ENCODE measurements at regions not wholly inside any gene's neighbourhood (a gene's known extent, or its start where the extent isn't known, plus 50 kb on each side); places are given as distances from the start of the nearest gene placed in this dataset.

- TF ChIP-seq JUND (IDR thresholded peaks at IDR 0.05) (no peak), SRF (IDR thresholded peaks at IDR 0.05; ENCODE audit: low read depth) (no peak), POLR2AphosphoS5 (IDR thresholded peaks at IDR 0.05; ENCODE audit: low read depth, low read length) (no peak), ZNF274 (IDR thresholded peaks at IDR 0.05; ENCODE audit: low read depth, low read length) (no peak)
- TF ChIP-seq, protein P1, sequence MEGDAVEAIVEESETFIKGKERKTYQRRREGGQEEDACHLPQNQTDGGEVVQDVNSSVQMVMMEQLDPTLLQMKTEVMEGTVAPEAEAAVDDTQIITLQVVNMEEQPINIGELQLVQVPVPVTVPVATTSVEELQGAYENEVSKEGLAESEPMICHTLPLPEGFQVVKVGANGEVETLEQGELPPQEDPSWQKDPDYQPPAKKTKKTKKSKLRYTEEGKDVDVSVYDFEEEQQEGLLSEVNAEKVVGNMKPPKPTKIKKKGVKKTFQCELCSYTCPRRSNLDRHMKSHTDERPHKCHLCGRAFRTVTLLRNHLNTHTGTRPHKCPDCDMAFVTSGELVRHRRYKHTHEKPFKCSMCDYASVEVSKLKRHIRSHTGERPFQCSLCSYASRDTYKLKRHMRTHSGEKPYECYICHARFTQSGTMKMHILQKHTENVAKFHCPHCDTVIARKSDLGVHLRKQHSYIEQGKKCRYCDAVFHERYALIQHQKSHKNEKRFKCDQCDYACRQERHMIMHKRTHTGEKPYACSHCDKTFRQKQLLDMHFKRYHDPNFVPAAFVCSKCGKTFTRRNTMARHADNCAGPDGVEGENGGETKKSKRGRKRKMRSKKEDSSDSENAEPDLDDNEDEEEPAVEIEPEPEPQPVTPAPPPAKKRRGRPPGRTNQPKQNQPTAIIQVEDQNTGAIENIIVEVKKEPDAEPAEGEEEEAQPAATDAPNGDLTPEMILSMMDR (IDR thresholded peaks at IDR 0.05 in 2 of 3, conservative IDR thresholded peaks at IDR 0.05 in 1 of 3; ENCODE audit: borderline replicate concordance in 1 of 3, insufficient read depth in 1 of 3, low read depth in 2 of 3, low read length in 2 of 3) = no peak
- TF ChIP-seq, protein P2, sequence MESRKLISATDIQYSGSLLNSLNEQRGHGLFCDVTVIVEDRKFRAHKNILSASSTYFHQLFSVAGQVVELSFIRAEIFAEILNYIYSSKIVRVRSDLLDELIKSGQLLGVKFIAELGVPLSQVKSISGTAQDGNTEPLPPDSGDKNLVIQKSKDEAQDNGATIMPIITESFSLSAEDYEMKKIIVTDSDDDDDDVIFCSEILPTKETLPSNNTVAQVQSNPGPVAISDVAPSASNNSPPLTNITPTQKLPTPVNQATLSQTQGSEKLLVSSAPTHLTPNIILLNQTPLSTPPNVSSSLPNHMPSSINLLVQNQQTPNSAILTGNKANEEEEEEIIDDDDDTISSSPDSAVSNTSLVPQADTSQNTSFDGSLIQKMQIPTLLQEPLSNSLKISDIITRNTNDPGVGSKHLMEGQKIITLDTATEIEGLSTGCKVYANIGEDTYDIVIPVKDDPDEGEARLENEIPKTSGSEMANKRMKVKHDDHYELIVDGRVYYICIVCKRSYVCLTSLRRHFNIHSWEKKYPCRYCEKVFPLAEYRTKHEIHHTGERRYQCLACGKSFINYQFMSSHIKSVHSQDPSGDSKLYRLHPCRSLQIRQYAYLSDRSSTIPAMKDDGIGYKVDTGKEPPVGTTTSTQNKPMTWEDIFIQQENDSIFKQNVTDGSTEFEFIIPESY (IDR thresholded peaks at IDR 0.05; ENCODE audit: extremely low read depth, insufficient replicate concordance, low read length) = no peak
Observed at GRCh38 chr22:34330432-34330831, 410.2 kb upstream of the LARGE1 start.
